GM12878 (cell line): ENCODE measurements at regions not wholly inside any gene's neighbourhood (a gene's known extent, or its start where the extent isn't known, plus 50 kb on each side); places are given as distances from the start of the nearest gene placed in this dataset.

Experiments
- ATAC-seq: fragments of 200-7000 bp; cut with Tn5 transposase; 3 replicates; pipeline ENCODE4 v1.9.1; 2020; ENCODE audit warnings: mild to moderate bottlenecking, moderate library complexity
- BruUV-seq: library from RNA; stranded (reverse); fragments of 400-500 nt; replicated peaks from 2 replicates; lab custom pipeline; 2021; lab: Mats Ljungman, UMichigan
- CTCF ChIA-PET: fragments of 300-600 bp; sonication (Branson Sonifier 250); formaldehyde crosslinking; extraction: SDS; loops from one replicate; lab custom pipeline; 2021; ENCODE audit warnings: inconsistent platforms; lab: Yijun Ruan, JAX
- POLR2A ChIA-PET: fragments of 350-600 bp; formaldehyde crosslinking; extraction: SDS; loops from one replicate; lab custom pipeline; 2021; ENCODE audit warnings: inconsistent platforms; lab: Charles Lee
- RAD21 ChIA-PET: fragments of 300-600 bp; sonication (Branson Sonifier 250); formaldehyde crosslinking; loops from one replicate; lab custom pipeline; 2023; ENCODE audit warnings: antibody characterized with exemption; ENCODE audit not compliant: unreplicated experiment; lab: Charles Lee
- SMC1A ChIA-PET: fragments of 300-600 bp; sonication (Branson Sonifier 250); formaldehyde crosslinking; loops from one replicate; lab custom pipeline; 2023; ENCODE audit not compliant: unreplicated experiment, uncharacterized antibody; lab: Charles Lee
- DNase-seq: peaks from one replicate; pipeline ENCODE4 v3.0.0-alpha.2; 2011; ENCODE audit warnings: low read depth, low spot score
- FAIRE-seq: peaks from 3 replicates; lab custom pipeline; 2011; peaks lifted over from hg19 to GRCh38; lab: Jason Lieb, UNC
- H2AFZ ChIP-seq: 2 replicates; pipeline ENCODE4 v1.6.0; 2011; ENCODE audit warnings: low read depth, low read length, control low read depth; ENCODE audit not compliant: control insufficient read depth
- H3K27ac ChIP-seq: 2 replicates; pipeline ENCODE4 v1.5.1; 2011; ENCODE audit warnings: control low read depth; ENCODE audit not compliant: control insufficient read depth, insufficient read depth
- H3K27me3 ChIP-seq, 2 experiments: replicated peaks in 1 of 2; 2 replicates each; pipeline versions ENCODE4 v1.6.0 to v1.6.1; 2011; ENCODE audit warnings: low read length in 1 of 2; ENCODE audit not compliant: control insufficient read depth in 2 of 2, insufficient read depth in 2 of 2
- H3K36me3 ChIP-seq, 2 experiments: 2 replicates each; pipeline ENCODE4 v1.5.1; 2011; ENCODE audit warnings: low read length in 1 of 2; ENCODE audit not compliant: control insufficient read depth in 2 of 2, insufficient read depth in 2 of 2
- H3K4me1 ChIP-seq: 2 replicates; pipeline ENCODE4 v1.6.1; 2011; ENCODE audit warnings: mild to moderate bottlenecking, low read length, moderate library complexity, mixed read lengths; ENCODE audit not compliant: control insufficient read depth, insufficient read depth
- H3K4me2 ChIP-seq: 2 replicates; pipeline ENCODE4 v1.6.0; 2011; ENCODE audit warnings: control low read depth; ENCODE audit not compliant: control insufficient read depth, insufficient read depth
- H3K4me3 ChIP-seq: fragments of 200-600 bp; sonication (generic); 2 replicates; pipeline ENCODE4 v1.5.1; 2016
- H3K79me2 ChIP-seq: 2 replicates; pipeline ENCODE4 v1.6.0; 2011; ENCODE audit warnings: low read length; ENCODE audit not compliant: control insufficient read depth, insufficient read depth
- H3K9ac ChIP-seq: 2 replicates; pipeline ENCODE4 v1.8.0; 2011; ENCODE audit warnings: low read length, control low read depth, mixed read lengths; ENCODE audit not compliant: control insufficient read depth, insufficient read depth
- H3K9me3 ChIP-seq: replicated peaks from 3 replicates; pipeline ENCODE4 v1.5.1; 2011; ENCODE audit warnings: mild to moderate bottlenecking, low read length; ENCODE audit not compliant: control insufficient read depth, insufficient read depth
- H4K20me1 ChIP-seq: 2 replicates; pipeline ENCODE4 v1.6.0; 2011; ENCODE audit not compliant: control insufficient read depth, insufficient read depth
- BCLAF1 ChIP-seq: fragments of 450-650 bp; IDR thresholded peaks from 2 replicates; pipeline ENCODE4 v1.6.1; 2017; ENCODE audit warnings: antibody characterized with exemption, mild to moderate bottlenecking, moderate library complexity
- EZH2 ChIP-seq: IDR thresholded peaks from 2 replicates; pipeline ENCODE4 v1.6.1; 2012; ENCODE audit warnings: low read depth, mild to moderate bottlenecking, control low read depth, inconsistent platforms, low read length, borderline replicate concordance; ENCODE audit not compliant: control insufficient read depth
- GATAD2B ChIP-seq: fragments of 450-650 bp; conservative IDR thresholded peaks from 2 replicates; pipeline ENCODE4 v1.6.1; 2017; ENCODE audit warnings: low read depth, mild to moderate bottlenecking, moderate library complexity
- KAT2A ChIP-seq: conservative IDR thresholded peaks from 2 replicates; pipeline ENCODE4 v1.6.1; 2011; ENCODE audit warnings: low read depth, low read length; ENCODE audit not compliant: control insufficient read depth
- MEF2A ChIP-seq: IDR thresholded peaks from 2 replicates; pipeline ENCODE4 v1.6.1; 2011; ENCODE audit warnings: low read depth, mild to moderate bottlenecking, low read length, moderate library complexity; ENCODE audit not compliant: insufficient read depth
- MXI1 ChIP-seq: fragments of 150-350 bp; IDR thresholded peaks from 2 replicates; pipeline ENCODE4 v1.6.1; 2011; ENCODE audit warnings: low read depth, mild to moderate bottlenecking, inconsistent platforms, low read length, improper control_type of control experiment
- NFIC ChIP-seq: IDR thresholded peaks from 2 replicates; pipeline ENCODE4 v1.6.1; 2012; ENCODE audit warnings: low read depth, mild to moderate bottlenecking, inconsistent platforms, low read length, moderate library complexity
- PAX5 ChIP-seq: IDR thresholded peaks from 2 replicates; pipeline ENCODE4 v1.6.1; 2011; ENCODE audit warnings: low read depth, low read length, borderline replicate concordance
- POU2F2 ChIP-seq: IDR thresholded peaks from 3 replicates; pipeline ENCODE4 v1.6.1; 2011; ENCODE audit warnings: low read depth, mild to moderate bottlenecking, low read length, borderline replicate concordance
- RAD21 ChIP-seq: IDR thresholded peaks from 2 replicates; pipeline ENCODE4 v1.6.1; 2011; ENCODE audit warnings: mild to moderate bottlenecking, low read depth, low read length, moderate library complexity; ENCODE audit not compliant: insufficient read depth
- SMAD1 ChIP-seq: fragments of 450-650 bp; IDR thresholded peaks from 2 replicates; pipeline ENCODE4 v1.6.1; 2018; ENCODE audit warnings: mild to moderate bottlenecking, low read depth; ENCODE audit not compliant: partially characterized antibody
- SP1 ChIP-seq: IDR thresholded peaks from one replicate; pipeline ENCODE4 v1.6.1; 2011; ENCODE audit warnings: low read depth, low read length
- SPI1 ChIP-seq: IDR thresholded peaks from 2 replicates; pipeline ENCODE4 v1.6.1; 2011; ENCODE audit warnings: low read depth, mild to moderate bottlenecking, low read length, moderate library complexity, borderline replicate concordance; ENCODE audit not compliant: insufficient read depth
- ZBTB4 ChIP-seq: fragments of 450-650 bp; formaldehyde crosslinking; IDR thresholded peaks from 2 replicates; pipeline ENCODE4 v1.4.0; 2022; ENCODE audit warnings: mild to moderate bottlenecking, moderate library complexity
- ZBTB40 ChIP-seq: fragments of 450-650 bp; IDR thresholded peaks from 2 replicates; pipeline ENCODE4 v1.6.1; 2016; ENCODE audit warnings: mild to moderate bottlenecking, moderate library complexity, borderline replicate concordance
- WGBS: methylation state at CpG from one replicate; pipeline ENCODE4 v1.1.6; 2016; ENCODE audit warnings: low lambda C conversion rate; ENCODE audit not compliant: insufficient replicate concordance, insufficient coverage; ENCODE audit errors: missing lambda C conversion rate; 5-methylcytosine and 5-hydroxymethylcytosine counted together
- in situ Hi-C: fragments of 300-500 bp; cut with MboI; formaldehyde crosslinking; loops from 9 replicates; pipeline ENCODE4 v1.14.3; 2018; ENCODE audit warnings: mixed read lengths
- intact Hi-C: fragments of 100-400 bp; cut with micrococcal nuclease; formaldehyde crosslinking; loops from one replicate; pipeline ENCODE4 v1.14.2; 2022; ENCODE audit not compliant: unreplicated experiment

DNA sequence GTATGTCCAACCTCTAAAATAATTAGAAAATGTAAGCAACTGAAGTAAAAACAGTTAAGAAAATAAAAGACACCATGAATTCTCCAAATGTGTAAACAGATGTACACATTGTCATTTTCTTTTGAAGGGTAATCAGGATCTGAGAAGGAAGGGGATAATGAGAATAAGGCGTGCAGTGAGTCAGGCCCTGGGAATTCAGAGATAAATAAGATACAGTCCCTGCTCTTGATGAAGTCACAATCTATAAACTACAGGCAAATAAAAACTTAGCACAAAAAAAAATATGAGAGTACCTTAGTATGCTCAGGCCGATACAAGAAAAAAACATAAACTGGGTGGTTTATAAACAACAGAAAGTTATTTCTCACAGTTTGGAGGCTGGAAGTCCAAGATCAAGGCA lies 315.3 kb downstream of the DNAH5 start:
- H3K9ac ChIP-seq, result no peak overlapping the region
- CTCF ChIA-PET, result no interaction called here
- DNase-seq (no peak), ATAC-seq (no peak), FAIRE-seq (no peak)
- POLR2A ChIA-PET, result no interaction called here
- BruUV-seq, result no TSS peak
- WGBS, result 44% methylated on average over 2 of the region's 2 CpGs
- in situ Hi-C loops, result no loop called here
- H3K79me2 ChIP-seq, result no peaks in the 10 kb centered on the region
- H4K20me1 ChIP-seq, result no peaks in the 10 kb centered on the region
- H3K4me1 ChIP-seq, result no peaks in the 10 kb centered on the region
- intact Hi-C loops, result no loop called here
- RAD21 ChIA-PET, result no interaction called here
- SMC1A ChIA-PET, result no interaction called here
- no peaks in the 10 kb centered on the region for H3K36me3 ChIP-seq
- no peak overlapping the region for H3K4me2 ChIP-seq
- no peak overlapping the region for H3K4me3 ChIP-seq
- no peak overlapping the region for H2AFZ ChIP-seq
- H3K27me3 ChIP-seq, result no peaks in the 10 kb centered on the region
- no peaks in the 10 kb centered on the region for H3K9me3 ChIP-seq
- H3K27ac ChIP-seq, result no peak overlapping the region
- TF ChIP-seq ZBTB40 (no peak), BCLAF1 (no peak), PAX5 (no peak), NFIC (no peak), EZH2 (no peak), GATAD2B (no peak), RAD21 (no peak), ZBTB4 (no peak), POU2F2 (no peak), KAT2A (no peak), SP1 (no peak), SPI1 (no peak), MXI1 (no peak), MEF2A (no peak), SMAD1 (no peak)
